Astrocyte (in vitro differentiated cells and primary cell): ENCODE measurements at regions not wholly inside any gene's neighbourhood (a gene's known extent, or its start where the extent isn't known, plus 50 kb on each side); places are given as distances from the start of the nearest gene placed in this dataset.

Source experiments
- DNase-seq: peaks from one replicate; pipeline ENCODE4 v3.0.0-alpha.2; 2010; ENCODE audit warnings: low read depth
- FAIRE-seq: peaks from 2 replicates; lab custom pipeline; 2011; peaks lifted over from hg19 to GRCh38; lab: Jason Lieb, UNC
- H2AFZ ChIP-seq: 2 replicates; pipeline ENCODE4 v1.6.0; 2012; ENCODE audit warnings: low read depth, low read length, inconsistent platforms
- H3K27ac ChIP-seq: 2 replicates; pipeline ENCODE4 v1.5.1; 2011; ENCODE audit warnings: low read depth, low read length, inconsistent platforms
- H3K27me3 ChIP-seq: 2 replicates; pipeline ENCODE4 v1.6.0; 2011; ENCODE audit warnings: low read length, inconsistent platforms; ENCODE audit not compliant: insufficient read depth
- H3K36me3 ChIP-seq: 2 replicates; pipeline ENCODE4 v1.5.1; 2011; ENCODE audit warnings: low read length, inconsistent platforms; ENCODE audit not compliant: insufficient read depth
- H3K4me1 ChIP-seq: 2 replicates; pipeline ENCODE4 v1.5.1; 2011; ENCODE audit warnings: low read length, inconsistent platforms; ENCODE audit not compliant: insufficient read depth
- H3K4me2 ChIP-seq: 2 replicates; pipeline ENCODE4 v1.6.0; 2012; ENCODE audit warnings: low read length, inconsistent platforms
- H3K4me3 ChIP-seq: 2 replicates; pipeline ENCODE4 v1.5.1; 2011; ENCODE audit warnings: low read depth, mild to moderate bottlenecking, low read length, inconsistent platforms; ENCODE audit not compliant: insufficient read depth
- H3K79me2 ChIP-seq: 2 replicates; pipeline ENCODE4 v1.6.0; 2012; ENCODE audit warnings: mild to moderate bottlenecking, low read length, inconsistent platforms; ENCODE audit not compliant: insufficient read depth
- H3K9ac ChIP-seq: 2 replicates; pipeline ENCODE4 v1.6.0; 2012; ENCODE audit warnings: mild to moderate bottlenecking, low read length, inconsistent platforms
- H3K9me3 ChIP-seq: 2 replicates; pipeline ENCODE4 v1.5.1; 2012; ENCODE audit warnings: low read depth, mild to moderate bottlenecking, low read length, inconsistent platforms; ENCODE audit not compliant: insufficient read depth
- H4K20me1 ChIP-seq: 2 replicates; pipeline ENCODE4 v1.6.0; 2012; ENCODE audit warnings: low read length, inconsistent platforms; ENCODE audit not compliant: insufficient read depth
- H3K27ac Mint-ChIP-seq: one replicate; pipeline ENCODE4 v1.8.0; 2021; ENCODE audit warnings: mild to moderate bottlenecking, mixed read lengths; ENCODE audit not compliant: unreplicated experiment
- H3K27me3 Mint-ChIP-seq: one replicate; pipeline ENCODE4 v1.8.0; 2021; ENCODE audit warnings: low read depth, mixed read lengths; ENCODE audit not compliant: unreplicated experiment
- H3K36me3 Mint-ChIP-seq: one replicate; pipeline ENCODE4 v1.8.0; 2021; ENCODE audit warnings: low read depth, mixed read lengths; ENCODE audit not compliant: unreplicated experiment
- H3K4me1 Mint-ChIP-seq: one replicate; pipeline ENCODE4 v1.8.0; 2021; ENCODE audit warnings: low read depth, mixed read lengths; ENCODE audit not compliant: unreplicated experiment
- H3K4me3 Mint-ChIP-seq: one replicate; pipeline ENCODE4 v1.8.0; 2021; ENCODE audit warnings: mild to moderate bottlenecking, moderate library complexity, mixed read lengths; ENCODE audit not compliant: unreplicated experiment
- H3K9me3 Mint-ChIP-seq: one replicate; pipeline ENCODE4 v1.8.0; 2021; ENCODE audit warnings: mild to moderate bottlenecking, mixed read lengths; ENCODE audit not compliant: unreplicated experiment
- EZH2 ChIP-seq: IDR thresholded peaks from 2 replicates; pipeline ENCODE4 v1.6.1; 2012; ENCODE audit warnings: mild to moderate bottlenecking, low read length, inconsistent platforms; ENCODE audit not compliant: insufficient read depth
- TF ChIP-seq, protein P1 (sequence below): IDR thresholded peaks from 2 replicates; pipeline ENCODE4 v1.5.1; 2011; ENCODE audit warnings: low read depth, mild to moderate bottlenecking, inconsistent platforms, low read length, moderate library complexity; ENCODE audit not compliant: insufficient read depth

- H3K27ac ChIP-seq = peak overlapping the region; percentile 99
- H3K36me3 Mint-ChIP-seq = no peaks in the 10 kb centered on the region
- H3K9me3 Mint-ChIP-seq = no peaks in the 10 kb centered on the region
- peaks cover 31% of the 10 kb centered on the region for H4K20me1 ChIP-seq
- H3K27ac Mint-ChIP-seq = no peak overlapping the region
- H3K27me3 Mint-ChIP-seq = peaks cover 57% of the 10 kb centered on the region
- peaks cover 5% of the 10 kb centered on the region for H3K36me3 ChIP-seq
- no peaks in the 10 kb centered on the region for H3K9me3 ChIP-seq
- peak overlapping the region; percentile 62 for H3K4me3 ChIP-seq
- TF ChIP-seq, protein P1, sequence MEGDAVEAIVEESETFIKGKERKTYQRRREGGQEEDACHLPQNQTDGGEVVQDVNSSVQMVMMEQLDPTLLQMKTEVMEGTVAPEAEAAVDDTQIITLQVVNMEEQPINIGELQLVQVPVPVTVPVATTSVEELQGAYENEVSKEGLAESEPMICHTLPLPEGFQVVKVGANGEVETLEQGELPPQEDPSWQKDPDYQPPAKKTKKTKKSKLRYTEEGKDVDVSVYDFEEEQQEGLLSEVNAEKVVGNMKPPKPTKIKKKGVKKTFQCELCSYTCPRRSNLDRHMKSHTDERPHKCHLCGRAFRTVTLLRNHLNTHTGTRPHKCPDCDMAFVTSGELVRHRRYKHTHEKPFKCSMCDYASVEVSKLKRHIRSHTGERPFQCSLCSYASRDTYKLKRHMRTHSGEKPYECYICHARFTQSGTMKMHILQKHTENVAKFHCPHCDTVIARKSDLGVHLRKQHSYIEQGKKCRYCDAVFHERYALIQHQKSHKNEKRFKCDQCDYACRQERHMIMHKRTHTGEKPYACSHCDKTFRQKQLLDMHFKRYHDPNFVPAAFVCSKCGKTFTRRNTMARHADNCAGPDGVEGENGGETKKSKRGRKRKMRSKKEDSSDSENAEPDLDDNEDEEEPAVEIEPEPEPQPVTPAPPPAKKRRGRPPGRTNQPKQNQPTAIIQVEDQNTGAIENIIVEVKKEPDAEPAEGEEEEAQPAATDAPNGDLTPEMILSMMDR = no peak
- TF ChIP-seq EZH2 = no peak
- no peaks in the 10 kb centered on the region for H3K4me1 Mint-ChIP-seq
- peaks cover 93% of the 10 kb centered on the region for H3K79me2 ChIP-seq
- H3K4me1 ChIP-seq = peaks cover 44% of the 10 kb centered on the region
- H3K27me3 ChIP-seq = no peaks in the 10 kb centered on the region
- DNase-seq (no peak), FAIRE-seq (no peak)
- peak overlapping the region; percentile 94 for H3K4me2 ChIP-seq
- H3K9ac ChIP-seq = peak overlapping the region; percentile 93
- H3K4me3 Mint-ChIP-seq = no peak overlapping the region
- no peak overlapping the region for H2AFZ ChIP-seq
These were observed 80.0 kb upstream of the PPARA start for GRCh38 chr22:46070215-46070802.

- peaks cover 8% of the 10 kb centered on the region for H3K36me3 ChIP-seq
- no peaks in the 10 kb centered on the region for H3K27me3 ChIP-seq
- FAIRE-seq (no peak), DNase-seq (no peak)
- no peak overlapping the region for H3K4me3 Mint-ChIP-seq
- peaks cover 37% of the 10 kb centered on the region for H4K20me1 ChIP-seq
- peaks cover 47% of the 10 kb centered on the region for H3K4me1 ChIP-seq
- H3K4me1 Mint-ChIP-seq = no peaks in the 10 kb centered on the region
- peak overlapping the region; percentile 62 for H3K4me3 ChIP-seq
- H3K9me3 ChIP-seq = no peaks in the 10 kb centered on the region
- H3K4me2 ChIP-seq = peak overlapping the region; percentile 94
- H3K36me3 Mint-ChIP-seq = no peaks in the 10 kb centered on the region
- no peak overlapping the region for H3K27ac Mint-ChIP-seq
- H3K27ac ChIP-seq = peak overlapping the region; percentile 99
- no peak overlapping the region for H2AFZ ChIP-seq
- H3K27me3 Mint-ChIP-seq = peaks cover 58% of the 10 kb centered on the region
- H3K79me2 ChIP-seq = peaks cover 93% of the 10 kb centered on the region
- H3K9ac ChIP-seq = peak overlapping the region; percentile 96
- no peak for TF ChIP-seq EZH2
- TF ChIP-seq, protein P1 = no peak
- H3K9me3 Mint-ChIP-seq = no peaks in the 10 kb centered on the region
These were observed 79.4 kb upstream of the PPARA start for GRCh38 chr22:46070803-46071450.
